Dendritic cell treated with granulocyte-macrophage colony-stimulating factor and Interleukin-4, amounts not matched to agents 40 ng/mL and 50 ng/mL, for 4 days (primary cell): ENCODE measurements at regions not wholly inside any gene's neighbourhood (a gene's known extent, or its start where the extent isn't known, plus 50 kb on each side); places are given as distances from the start of the nearest gene placed in this dataset.

Experiments
- H3K27ac Mint-ChIP-seq: one replicate; pipeline ENCODE4 v1.8.0; 2022; ENCODE audit warnings: mild to moderate bottlenecking, mixed read lengths
- H3K27me3 Mint-ChIP-seq: one replicate; pipeline ENCODE4 v1.8.0; 2022; ENCODE audit warnings: mild to moderate bottlenecking, mixed read lengths
- H3K36me3 Mint-ChIP-seq: one replicate; pipeline ENCODE4 v1.8.0; 2022; ENCODE audit warnings: low read depth, mixed read lengths
- H3K4me1 Mint-ChIP-seq: one replicate; pipeline ENCODE4 v1.8.0; 2022; ENCODE audit warnings: low read depth, mixed read lengths
- H3K4me3 Mint-ChIP-seq: one replicate; pipeline ENCODE4 v1.8.0; 2022; ENCODE audit warnings: mild to moderate bottlenecking, moderate library complexity, mixed read lengths
- H3K9me3 Mint-ChIP-seq: one replicate; pipeline ENCODE4 v1.8.0; 2022; ENCODE audit warnings: mixed read lengths
- intact Hi-C: fragments of 100-400 bp; cut with micrococcal nuclease; formaldehyde crosslinking; loops from one replicate; pipeline ENCODE4 v1.15.0; 2022

DNA sequence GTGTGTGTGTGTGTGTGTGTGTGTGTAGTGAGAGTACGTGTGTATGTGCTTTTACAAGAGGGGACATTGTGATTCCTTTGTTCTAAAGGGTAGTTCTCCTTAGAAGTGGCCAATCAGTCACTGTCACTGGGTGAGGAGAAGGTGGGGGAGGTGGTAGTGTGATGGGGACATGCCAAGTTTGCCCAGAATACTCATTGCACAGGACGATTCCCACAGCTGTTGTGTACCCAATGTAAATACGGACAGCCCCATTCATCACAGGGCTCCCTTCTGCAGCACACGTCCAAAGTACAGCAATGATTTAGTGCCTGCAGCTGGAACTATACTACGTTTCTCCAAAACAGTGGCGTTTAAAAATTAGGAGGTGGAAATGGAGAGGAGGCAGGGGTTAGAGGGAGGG is 287.8 kb downstream of the TLR4 start:
- Mint-ChIP-seq H3K9me3 (no peaks in the 10 kb centered on the region), H3K4me3 (no peak overlapping the region), H3K36me3 (no peaks in the 10 kb centered on the region), H3K27me3 (no peaks in the 10 kb centered on the region), H3K27ac (no peak overlapping the region), H3K4me1 (no peaks in the 10 kb centered on the region)
- intact Hi-C loops = no loop called here

DNA sequence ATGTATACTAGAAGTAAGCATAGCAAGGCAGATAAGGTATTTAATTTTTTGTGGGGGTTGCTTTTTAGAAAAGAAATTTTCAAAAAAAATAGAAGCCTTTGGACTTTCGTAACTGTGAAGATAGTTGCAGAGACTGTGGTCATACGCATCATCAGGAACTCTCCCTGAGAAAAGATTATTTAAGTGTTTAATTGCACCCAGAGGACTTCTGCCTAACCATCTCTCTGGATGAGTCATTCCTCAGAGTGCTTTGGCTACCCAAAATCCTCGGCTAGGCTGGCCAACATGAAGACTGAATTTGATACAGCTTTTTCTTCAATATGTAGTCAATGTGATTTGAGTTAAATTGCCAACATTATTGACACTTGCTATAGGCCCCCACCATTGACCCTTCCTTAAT is 296.4 kb downstream of the TLR4 start:
- no peak overlapping the region for H3K4me3 Mint-ChIP-seq
- no peaks in the 10 kb centered on the region for H3K36me3 Mint-ChIP-seq
- H3K4me1 Mint-ChIP-seq = no peaks in the 10 kb centered on the region
- no peaks in the 10 kb centered on the region for H3K27me3 Mint-ChIP-seq
- H3K9me3 Mint-ChIP-seq = no peaks in the 10 kb centered on the region
- intact Hi-C loops = no loop called here
- H3K27ac Mint-ChIP-seq = no peak overlapping the region

DNA sequence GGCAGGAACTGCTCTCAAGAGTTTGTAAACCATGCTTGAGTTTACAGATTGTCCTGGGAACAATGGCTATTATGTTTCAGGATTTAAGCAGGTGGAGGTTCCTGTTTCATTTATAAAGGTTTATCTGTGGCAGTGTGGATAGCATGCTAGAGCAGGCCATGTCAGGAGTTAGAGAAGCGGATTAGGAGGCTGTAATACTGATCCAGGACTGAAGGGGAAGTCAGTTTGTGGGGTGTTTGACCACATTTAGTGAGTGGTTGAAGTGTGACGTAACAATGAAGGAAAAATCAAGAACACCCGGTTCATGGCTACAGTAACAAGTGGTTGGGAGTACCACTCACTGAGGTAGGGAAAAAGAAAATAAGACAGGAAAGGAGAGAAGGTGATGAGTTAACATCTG is 299.0 kb downstream of the TLR4 start:
- no peak overlapping the region for H3K27ac Mint-ChIP-seq
- no peaks in the 10 kb centered on the region for H3K36me3 Mint-ChIP-seq
- no peaks in the 10 kb centered on the region for H3K27me3 Mint-ChIP-seq
- no peak overlapping the region for H3K4me3 Mint-ChIP-seq
- H3K9me3 Mint-ChIP-seq = no peaks in the 10 kb centered on the region
- H3K4me1 Mint-ChIP-seq = no peaks in the 10 kb centered on the region
- intact Hi-C loops = no loop called here

DNA sequence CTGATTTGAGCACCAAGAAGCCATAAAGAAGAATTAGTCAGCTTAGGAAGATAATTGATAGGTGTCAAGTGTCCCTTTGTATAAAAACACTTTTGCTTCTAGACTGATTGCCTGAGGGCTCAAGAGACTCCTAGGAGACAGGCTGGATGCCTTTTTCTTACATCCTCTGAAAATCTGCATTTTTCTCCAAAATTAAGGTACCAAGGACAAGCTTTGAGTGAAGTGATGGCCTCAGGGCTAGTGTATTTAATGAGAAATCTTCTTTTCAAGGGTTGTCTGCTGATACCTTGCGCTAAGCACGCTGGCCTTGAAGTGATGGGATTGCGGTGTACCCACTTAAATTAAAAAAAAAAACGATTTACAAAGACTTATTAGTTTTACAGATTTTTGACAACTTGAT is 304.0 kb downstream of the TLR4 start:
- no peak overlapping the region for H3K4me3 Mint-ChIP-seq
- no peaks in the 10 kb centered on the region for H3K36me3 Mint-ChIP-seq
- H3K27me3 Mint-ChIP-seq = no peaks in the 10 kb centered on the region
- intact Hi-C loops = no loop called here
- H3K9me3 Mint-ChIP-seq = no peaks in the 10 kb centered on the region
- no peak overlapping the region for H3K27ac Mint-ChIP-seq
- H3K4me1 Mint-ChIP-seq = no peaks in the 10 kb centered on the region

DNA sequence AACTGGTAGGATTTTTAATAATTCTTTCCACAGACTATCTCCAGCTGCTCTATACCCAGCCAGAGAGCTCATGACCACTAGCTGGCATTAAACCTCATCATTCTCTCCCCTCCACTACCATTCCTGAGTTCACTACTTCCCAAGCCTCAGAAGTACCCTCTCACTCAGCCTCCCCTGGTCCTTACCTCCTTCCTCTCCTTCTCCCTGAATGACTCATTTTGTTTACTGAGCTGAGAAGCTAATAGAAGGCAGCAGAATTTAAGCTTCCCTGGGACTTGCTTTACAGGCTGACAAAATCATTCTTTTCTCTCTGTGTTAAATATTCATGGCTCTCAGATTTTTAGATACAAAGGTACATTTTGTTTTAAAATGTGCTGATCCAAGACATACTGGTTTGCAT is 305.4 kb downstream of the TLR4 start:
- Mint-ChIP-seq H3K36me3 (no peaks in the 10 kb centered on the region), H3K27me3 (no peaks in the 10 kb centered on the region), H3K4me1 (no peaks in the 10 kb centered on the region), H3K4me3 (no peak overlapping the region), H3K9me3 (no peaks in the 10 kb centered on the region), H3K27ac (no peak overlapping the region)
- intact Hi-C loops = no loop called here

DNA sequence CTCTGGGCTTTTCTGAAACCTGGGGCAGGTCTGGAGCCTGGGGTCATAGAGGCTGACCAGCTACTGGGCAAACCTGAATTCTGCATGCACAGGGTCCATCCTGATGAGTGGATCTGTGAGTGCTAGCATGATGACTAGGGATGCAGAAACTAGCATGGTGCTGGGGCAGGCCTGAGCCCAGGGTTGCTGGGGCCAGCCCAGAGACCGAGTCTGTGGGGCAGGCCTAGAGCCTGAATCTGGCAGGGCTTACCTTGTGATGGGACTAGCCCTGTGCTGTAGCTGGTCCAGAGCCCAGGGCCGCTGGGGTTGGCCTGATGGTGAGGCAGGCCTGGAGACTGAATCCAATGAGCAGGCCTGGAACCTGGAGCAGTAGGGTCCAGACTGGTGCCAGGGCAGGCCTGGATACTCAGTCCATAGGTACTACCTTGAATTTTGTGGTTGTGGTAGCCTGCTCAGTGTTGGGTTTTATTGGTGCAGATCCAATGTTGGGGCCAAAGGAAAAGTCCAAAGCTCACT is 313.5 kb downstream of the TLR4 start:
- Mint-ChIP-seq H3K4me3 (no peak overlapping the region), H3K4me1 (no peaks in the 10 kb centered on the region), H3K27ac (no peak overlapping the region), H3K36me3 (no peaks in the 10 kb centered on the region), H3K27me3 (no peaks in the 10 kb centered on the region), H3K9me3 (no peaks in the 10 kb centered on the region)
- intact Hi-C loops = no loop called here

DNA sequence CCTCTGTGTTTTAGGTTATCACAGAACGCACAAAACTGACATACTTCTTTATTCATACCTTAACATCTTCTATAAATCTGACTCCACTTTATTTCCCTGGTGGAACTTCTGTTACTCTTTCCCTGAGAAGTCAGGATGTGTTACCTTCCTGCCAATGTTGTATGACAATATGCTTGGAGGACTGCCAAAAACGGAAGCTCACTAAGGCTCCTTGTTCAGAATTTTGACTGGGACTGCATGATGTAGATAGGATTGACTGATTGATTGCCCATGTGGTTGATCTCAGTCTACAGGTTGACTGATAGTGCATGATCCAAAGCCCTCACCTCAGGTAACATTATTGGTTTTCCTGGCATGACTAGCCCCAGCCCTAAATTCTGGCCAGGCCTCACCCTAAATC is 319.4 kb downstream of the TLR4 start:
- H3K27ac Mint-ChIP-seq = no peak overlapping the region
- no peaks in the 10 kb centered on the region for H3K9me3 Mint-ChIP-seq
- intact Hi-C loops = no loop called here
- H3K4me1 Mint-ChIP-seq = no peaks in the 10 kb centered on the region
- H3K27me3 Mint-ChIP-seq = no peaks in the 10 kb centered on the region
- no peak overlapping the region for H3K4me3 Mint-ChIP-seq
- no peaks in the 10 kb centered on the region for H3K36me3 Mint-ChIP-seq

DNA sequence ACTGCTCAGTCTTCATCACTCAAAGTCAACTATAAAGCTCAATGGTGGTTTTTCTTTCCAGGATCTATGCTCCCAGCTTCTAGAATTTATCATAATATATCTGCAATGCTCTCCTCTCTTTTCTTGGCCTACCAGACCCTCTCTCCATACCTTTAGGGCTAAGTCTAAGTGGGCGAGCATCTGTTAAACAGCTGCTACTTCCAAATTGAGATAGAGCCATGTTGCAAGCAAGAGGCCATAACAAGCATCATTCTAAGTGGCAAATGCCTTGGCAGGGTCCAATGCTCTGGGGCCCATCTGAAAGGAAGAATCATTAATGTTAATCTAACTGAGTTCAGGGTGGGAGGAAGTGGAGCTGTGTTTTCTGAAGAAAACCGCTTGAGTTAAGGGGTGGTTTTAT is 324.0 kb downstream of the TLR4 start:
- H3K9me3 Mint-ChIP-seq = no peaks in the 10 kb centered on the region

DNA sequence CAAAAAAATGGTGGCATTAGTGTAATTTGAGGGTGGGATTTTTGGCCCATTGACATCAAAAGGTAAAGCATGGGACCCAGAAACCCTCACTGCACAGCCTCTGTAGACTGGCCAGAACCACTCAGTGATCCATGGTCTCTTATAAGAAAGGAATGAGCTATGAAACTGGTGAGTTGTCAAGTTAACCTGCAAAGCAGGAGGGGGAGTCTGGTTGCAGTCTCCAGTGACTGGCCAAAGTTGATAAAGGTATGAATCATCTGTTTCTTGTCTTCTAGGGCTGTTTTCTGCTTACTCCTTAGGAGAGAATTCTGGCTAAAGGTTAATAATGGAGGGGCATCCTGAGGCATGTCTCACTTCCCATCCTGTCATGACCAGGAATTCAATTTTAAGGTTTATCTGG is 325.2 kb downstream of the TLR4 start:
- Mint-ChIP-seq H3K27me3 (no peaks in the 10 kb centered on the region), H3K4me3 (no peak overlapping the region), H3K4me1 (no peaks in the 10 kb centered on the region), H3K27ac (no peak overlapping the region), H3K9me3 (no peaks in the 10 kb centered on the region), H3K36me3 (no peaks in the 10 kb centered on the region)
- intact Hi-C loops = no loop called here

More for the DNA sequence above, 324.0 kb downstream of the TLR4 start:
- Mint-ChIP-seq H3K27me3 (no peaks in the 10 kb centered on the region), H3K4me3 (no peak overlapping the region), H3K36me3 (no peaks in the 10 kb centered on the region), H3K27ac (no peak overlapping the region), H3K4me1 (no peaks in the 10 kb centered on the region)
- intact Hi-C loops = no loop called here

DNA sequence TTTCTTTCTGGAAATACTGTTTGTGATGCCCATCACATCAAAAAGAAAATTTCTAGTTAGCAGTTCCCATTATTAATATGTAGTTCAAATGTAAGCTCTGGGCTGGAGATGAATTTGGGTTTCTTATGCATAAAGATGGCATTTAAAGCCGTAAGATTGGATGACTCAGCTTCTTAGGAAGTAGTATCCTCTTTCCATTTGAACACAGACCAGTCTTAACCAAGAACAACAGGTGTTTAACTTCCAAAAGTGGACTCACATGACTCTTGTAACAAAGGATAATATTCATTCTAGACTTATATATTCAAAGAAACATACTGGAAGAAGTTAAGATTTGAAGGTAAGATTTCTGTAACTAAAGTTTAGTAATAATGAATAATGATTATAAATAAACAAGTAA is 330.5 kb downstream of the TLR4 start:
- no peak overlapping the region for H3K27ac Mint-ChIP-seq
- H3K27me3 Mint-ChIP-seq = no peaks in the 10 kb centered on the region
- intact Hi-C loops = no loop called here
- H3K36me3 Mint-ChIP-seq = no peaks in the 10 kb centered on the region
- no peak overlapping the region for H3K4me3 Mint-ChIP-seq
- H3K9me3 Mint-ChIP-seq = no peaks in the 10 kb centered on the region
- no peaks in the 10 kb centered on the region for H3K4me1 Mint-ChIP-seq

DNA sequence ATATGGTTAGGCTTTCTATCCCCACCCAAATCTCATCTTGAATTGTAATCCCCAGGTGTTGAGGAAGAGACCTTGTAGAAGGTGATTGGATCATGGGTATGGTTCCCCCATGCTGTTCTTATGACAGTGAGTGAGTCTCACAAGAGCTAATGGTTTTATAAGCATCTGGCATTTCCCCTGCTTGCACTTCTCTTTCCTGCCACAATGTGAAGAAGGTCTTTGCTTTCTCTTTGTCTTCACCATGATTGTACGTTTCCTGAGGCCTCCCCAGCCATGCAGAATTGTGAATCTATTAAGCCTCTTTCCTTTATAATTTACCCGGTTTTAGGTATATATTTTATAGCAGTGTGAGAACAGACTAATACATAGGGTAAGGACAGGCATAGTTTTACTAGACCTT is 334.5 kb downstream of the TLR4 start:
- H3K27me3 Mint-ChIP-seq = no peaks in the 10 kb centered on the region
- no peaks in the 10 kb centered on the region for H3K9me3 Mint-ChIP-seq
- H3K36me3 Mint-ChIP-seq = no peaks in the 10 kb centered on the region
- no peaks in the 10 kb centered on the region for H3K4me1 Mint-ChIP-seq
- no peak overlapping the region for H3K4me3 Mint-ChIP-seq
- intact Hi-C loops = no loop called here
- no peak overlapping the region for H3K27ac Mint-ChIP-seq

DNA sequence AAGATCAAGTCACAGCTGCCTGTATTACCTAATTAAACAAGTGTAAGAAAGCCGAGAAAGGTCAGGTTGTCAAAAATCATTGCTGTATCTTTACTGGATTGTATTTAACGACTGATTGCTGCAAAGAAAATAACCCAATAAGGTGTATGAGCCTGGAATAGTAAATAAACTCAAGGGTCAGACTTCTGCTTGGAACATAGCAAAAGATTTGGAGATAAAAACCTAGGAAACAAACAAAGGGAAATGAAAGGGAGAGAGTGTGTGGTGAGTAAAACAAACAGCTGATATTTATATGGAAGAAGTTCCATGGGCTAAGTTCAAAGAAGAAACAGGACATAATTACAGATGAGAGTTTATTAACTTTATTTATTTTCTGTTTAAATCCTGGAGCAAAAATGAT is 354.0 kb downstream of the TLR4 start:
- intact Hi-C loops = no loop called here
- Mint-ChIP-seq H3K4me3 (no peak overlapping the region), H3K36me3 (no peaks in the 10 kb centered on the region), H3K4me1 (no peaks in the 10 kb centered on the region), H3K9me3 (no peaks in the 10 kb centered on the region), H3K27me3 (no peaks in the 10 kb centered on the region), H3K27ac (no peak overlapping the region)

DNA sequence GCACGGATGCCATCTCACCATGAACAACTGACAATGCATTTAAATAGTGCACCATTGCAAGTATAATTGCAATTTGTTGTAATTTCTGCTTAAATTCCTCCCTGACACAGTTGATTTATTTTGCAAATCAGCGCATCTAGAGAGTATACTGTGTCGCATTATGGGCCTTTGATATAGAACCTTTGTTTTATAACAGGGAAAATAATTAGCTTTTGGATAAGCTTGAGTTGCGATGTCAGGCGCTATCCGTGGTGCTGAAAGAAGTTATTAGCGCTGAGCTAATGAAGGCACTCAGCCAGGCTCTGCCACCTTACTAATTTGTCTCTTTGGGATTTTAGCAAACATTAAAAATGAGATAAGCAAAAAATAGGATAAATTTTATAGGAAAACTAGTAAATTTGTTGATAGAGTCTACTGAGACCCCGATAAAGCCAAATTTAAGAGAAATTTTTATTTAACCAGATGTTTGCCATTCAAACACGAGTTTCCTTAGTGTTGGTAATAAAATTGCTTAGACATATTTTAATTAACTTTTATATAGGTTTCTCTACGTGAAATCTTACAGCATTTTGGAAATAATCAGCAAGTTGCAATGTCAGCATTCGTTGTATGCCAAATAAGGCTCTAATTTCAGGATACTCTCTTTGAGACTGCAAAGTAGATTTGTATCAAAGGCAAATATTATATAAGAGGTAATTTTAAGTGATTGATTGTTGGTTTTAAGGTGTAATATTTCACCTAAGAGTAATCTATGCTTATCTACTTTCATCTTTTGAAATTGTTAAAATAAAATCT is 355.5 kb downstream of the TLR4 start:
- no peaks in the 10 kb centered on the region for H3K9me3 Mint-ChIP-seq
- H3K27me3 Mint-ChIP-seq = no peaks in the 10 kb centered on the region
- no peaks in the 10 kb centered on the region for H3K36me3 Mint-ChIP-seq
- intact Hi-C loops = loop anchor here (10.0 kb wide), 1 partner anchor 415 kb away; no protein-coding TSS in a partner anchor
- H3K4me1 Mint-ChIP-seq = no peaks in the 10 kb centered on the region
- H3K27ac Mint-ChIP-seq = no peak overlapping the region
- H3K4me3 Mint-ChIP-seq = no peak overlapping the region

DNA sequence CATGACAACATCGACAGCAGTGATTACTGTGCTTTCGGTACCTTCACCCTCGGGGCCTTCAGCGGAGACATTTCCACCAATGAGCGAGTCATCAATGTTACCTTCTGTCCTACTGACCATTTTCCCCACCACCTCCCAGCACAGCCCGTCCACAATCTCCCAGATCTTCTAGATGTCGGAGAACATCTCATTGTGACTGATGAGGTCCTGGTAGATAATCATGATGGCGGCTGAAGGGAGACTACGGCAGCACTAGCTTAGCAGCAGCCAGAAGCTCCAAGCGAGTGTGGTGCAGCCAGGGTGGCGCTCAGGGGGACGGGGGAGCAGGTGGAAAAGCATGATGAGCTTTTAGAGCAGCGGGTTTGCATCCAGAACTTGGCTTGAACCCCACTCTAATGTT is 379.0 kb downstream of the TLR4 start:
- Mint-ChIP-seq H3K4me1 (no peaks in the 10 kb centered on the region), H3K27ac (no peak overlapping the region), H3K27me3 (no peaks in the 10 kb centered on the region), H3K4me3 (no peak overlapping the region), H3K9me3 (no peaks in the 10 kb centered on the region), H3K36me3 (no peaks in the 10 kb centered on the region)
- intact Hi-C loops = no loop called here

DNA sequence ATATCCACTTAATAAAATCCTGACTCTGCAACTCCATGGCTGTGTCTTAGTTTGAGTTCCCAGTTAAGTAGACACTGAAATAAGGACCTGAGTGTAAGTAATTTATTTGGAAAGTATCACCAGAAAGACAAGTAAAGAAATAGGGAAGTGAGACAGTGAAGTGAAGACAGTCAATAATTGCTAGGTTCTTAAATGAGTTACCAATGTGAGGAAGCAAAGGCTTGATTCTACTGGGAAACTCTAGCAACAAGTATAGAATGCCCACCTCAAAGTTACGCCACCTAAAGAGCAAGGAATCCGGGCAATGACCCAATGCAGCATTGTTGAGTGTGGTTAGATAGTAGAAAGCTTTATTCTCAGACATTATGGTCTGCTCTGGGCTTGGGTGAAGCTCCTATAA is 383.9 kb downstream of the TLR4 start:
- H3K9me3 Mint-ChIP-seq = no peaks in the 10 kb centered on the region
- intact Hi-C loops = no loop called here
- H3K27ac Mint-ChIP-seq = no peak overlapping the region
- H3K36me3 Mint-ChIP-seq = no peaks in the 10 kb centered on the region
- no peaks in the 10 kb centered on the region for H3K27me3 Mint-ChIP-seq
- H3K4me1 Mint-ChIP-seq = no peaks in the 10 kb centered on the region
- no peak overlapping the region for H3K4me3 Mint-ChIP-seq
